ENCODE measurements at regions not wholly inside any gene's neighbourhood (a gene's known extent, or its start where the extent isn't known, plus 50 kb on each side); places are given as distances from the start of the nearest gene placed in this dataset.
"Not testable (repeated sequence)": the region's sequence is repeated elsewhere in the genome, so short reads cannot be mapped to it uniquely, and the experiment has no call there.

- DNase-seq (ENCODE audit: low spot score) = no peak
- Mint-ChIP-seq H3K4me3 (ENCODE audit: unreplicated experiment) (no peak overlapping the region), H3K9me3 (ENCODE audit: low read depth) (no peaks in the 10 kb centered on the region), H3K27ac (ENCODE audit: unreplicated experiment) (no peak overlapping the region), H3K4me1 (ENCODE audit: low read depth) (peaks cover 8% of the 10 kb centered on the region), H3K27me3 (ENCODE audit: low read depth) (no peaks in the 10 kb centered on the region), H3K36me3 (ENCODE audit: low read depth) (no peaks in the 10 kb centered on the region)
- no peak for TF ChIP-seq CTCF (IDR thresholded peaks at IDR 0.05)
These were observed 195.7 kb downstream of the MIS18A start for GRCh38 chr21:32083197-32083596.

- H3K27me3 Mint-ChIP-seq (ENCODE audit: low read depth) = no peaks in the 10 kb centered on the region
- DNase-seq (ENCODE audit: low spot score) = no peak
- no peak for TF ChIP-seq CTCF (IDR thresholded peaks at IDR 0.05)
- H3K27ac Mint-ChIP-seq (ENCODE audit: unreplicated experiment) = no peak overlapping the region
- peaks cover 8% of the 10 kb centered on the region for H3K4me1 Mint-ChIP-seq (ENCODE audit: low read depth)
- H3K9me3 Mint-ChIP-seq (ENCODE audit: low read depth) = no peaks in the 10 kb centered on the region
- H3K36me3 Mint-ChIP-seq (ENCODE audit: low read depth) = no peaks in the 10 kb centered on the region
- H3K4me3 Mint-ChIP-seq (ENCODE audit: unreplicated experiment) = no peak overlapping the region
These were observed 196.4 kb downstream of the MIS18A start for GRCh38 chr21:32082466-32082865.

- TF ChIP-seq CTCF (IDR thresholded peaks at IDR 0.05) = no peak
- Mint-ChIP-seq H3K9me3 (ENCODE audit: low read depth) (peaks cover 5% of the 10 kb centered on the region), H3K27me3 (ENCODE audit: low read depth) (no peaks in the 10 kb centered on the region), H3K4me3 (ENCODE audit: unreplicated experiment) (no peak overlapping the region), H3K4me1 (ENCODE audit: low read depth) (no peaks in the 10 kb centered on the region), H3K27ac (ENCODE audit: unreplicated experiment) (no peak overlapping the region), H3K36me3 (ENCODE audit: low read depth) (no peaks in the 10 kb centered on the region)
- no peak for DNase-seq (ENCODE audit: low spot score)
These were observed 200.8 kb downstream of the HUNK start for GRCh38 chr21:32073593-32073992.

- H3K27ac Mint-ChIP-seq (ENCODE audit: unreplicated experiment) = no peak overlapping the region
- H3K36me3 Mint-ChIP-seq (ENCODE audit: low read depth) = no peaks in the 10 kb centered on the region
- no peaks in the 10 kb centered on the region for H3K27me3 Mint-ChIP-seq (ENCODE audit: low read depth)
- no peak for TF ChIP-seq CTCF (IDR thresholded peaks at IDR 0.05)
- peaks cover 5% of the 10 kb centered on the region for H3K9me3 Mint-ChIP-seq (ENCODE audit: low read depth)
- DNase-seq (ENCODE audit: low spot score) = no peak
- H3K4me1 Mint-ChIP-seq (ENCODE audit: low read depth) = no peaks in the 10 kb centered on the region
- no peak overlapping the region for H3K4me3 Mint-ChIP-seq (ENCODE audit: unreplicated experiment)
These were observed 200.4 kb downstream of the HUNK start for GRCh38 chr21:32073190-32073589.

- not testable (repeated sequence) for H3K9me3 Mint-ChIP-seq (ENCODE audit: low read depth); H3K27ac Mint-ChIP-seq (ENCODE audit: unreplicated experiment); H3K4me3 Mint-ChIP-seq (ENCODE audit: unreplicated experiment); H3K27me3 Mint-ChIP-seq (ENCODE audit: low read depth); H3K36me3 Mint-ChIP-seq (ENCODE audit: low read depth); H3K4me1 Mint-ChIP-seq (ENCODE audit: low read depth); DNase-seq (ENCODE audit: low spot score)
These were observed 198.8 kb downstream of the HUNK start for GRCh38 chr21:32071620-32072019.

- Mint-ChIP-seq H3K36me3 (ENCODE audit: low read depth) (no peaks in the 10 kb centered on the region), H3K4me1 (ENCODE audit: low read depth) (no peaks in the 10 kb centered on the region), H3K9me3 (ENCODE audit: low read depth) (peaks cover 5% of the 10 kb centered on the region), H3K4me3 (ENCODE audit: unreplicated experiment) (no peak overlapping the region), H3K27ac (ENCODE audit: unreplicated experiment) (no peak overlapping the region), H3K27me3 (ENCODE audit: low read depth) (no peaks in the 10 kb centered on the region)
- no peak for DNase-seq (ENCODE audit: low spot score)
- no peak for TF ChIP-seq CTCF (IDR thresholded peaks at IDR 0.05)
These were observed 198.0 kb downstream of the HUNK start for GRCh38 chr21:32070676-32071330.
